GM12891 (cell line): ENCODE measurements at regions not wholly inside any gene's neighbourhood (a gene's known extent, or its start where the extent isn't known, plus 50 kb on each side); places are given as distances from the start of the nearest gene placed in this dataset.

Experiments used
- POLR2A ChIP-seq: IDR thresholded peaks from 2 replicates; pipeline ENCODE4 v1.6.1; 2011; ENCODE audit warnings: low read depth, low read length, control low read depth
- SPI1 ChIP-seq: IDR thresholded peaks from 2 replicates; pipeline ENCODE4 v1.6.1; 2011; ENCODE audit warnings: low read depth, low read length, control low read depth

DNA sequence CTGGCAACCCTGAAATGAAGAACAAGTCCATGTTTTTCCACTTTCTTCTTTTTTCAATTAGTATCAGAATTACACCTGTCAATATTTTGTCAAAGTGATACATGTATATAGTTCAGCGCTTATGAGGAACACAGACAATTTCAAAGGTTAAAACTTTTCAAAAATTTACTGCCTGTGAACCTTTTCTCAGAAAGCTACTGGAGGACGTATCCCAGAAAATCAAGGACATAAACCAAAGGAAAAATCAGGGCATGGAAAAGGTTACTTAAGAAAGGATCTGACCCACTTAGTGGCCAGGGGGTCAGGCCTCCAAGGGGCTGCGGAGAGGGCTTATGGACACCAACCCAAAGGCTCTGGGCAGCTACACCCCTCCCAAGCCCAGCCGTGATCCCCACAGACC is 81.1 kb upstream of the ACTRT2 start:
- TF ChIP-seq SPI1, result no peak
- TF ChIP-seq POLR2A, result no peak
